ENCODE measurements at regions not wholly inside any gene's neighbourhood (a gene's known extent, or its start where the extent isn't known, plus 50 kb on each side); places are given as distances from the start of the nearest gene placed in this dataset.
A peak's percentile ranks its signal among the peaks of the same experiment; 100 is the strongest.

DNA sequence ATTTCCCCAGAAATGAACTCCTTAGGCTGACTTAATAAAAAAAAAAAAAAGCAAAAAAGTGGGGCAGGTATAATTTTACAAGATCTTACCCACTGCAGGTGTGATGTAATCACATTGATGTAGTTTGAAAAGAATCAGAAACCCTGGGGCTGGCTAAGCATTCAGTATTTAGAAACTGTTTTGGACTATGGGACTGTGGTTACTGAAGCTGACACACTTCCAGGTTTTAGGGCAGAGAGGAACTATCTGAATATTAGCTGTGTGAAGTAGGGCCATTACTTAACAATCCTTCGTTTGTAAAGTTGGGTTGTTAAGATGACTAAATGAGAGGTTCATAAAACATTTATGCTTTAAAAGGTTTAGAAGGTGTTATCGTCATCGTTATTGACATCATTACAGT lies 165.3 kb downstream of the FASLG start:
- Histone ChIP-seq H3K4me1 (ENCODE audit: control insufficient read depth in 1 of 2, insufficient read depth in 2 of 2, low read length in 2 of 2) (peaks cover 10 to 41% of the 10 kb centered on the region in 2 experiments), H3K36me3 (ENCODE audit: control insufficient read depth in 1 of 2, insufficient read depth in 2 of 2, low read length in 2 of 2) (no peaks in the 10 kb centered on the region), H3K27me3 (ENCODE audit: insufficient read depth, low read length) (no peaks in the 10 kb centered on the region), H3K79me2 (ENCODE audit: insufficient read depth, low read length) (no peaks in the 10 kb centered on the region), H4K20me1 (ENCODE audit: insufficient read depth) (no peaks in the 10 kb centered on the region), H3K4me2 (ENCODE audit: low read length) (no peak overlapping the region), H2AFZ (ENCODE audit: low read depth, low read length, poor library complexity, severe bottlenecking) (no peak overlapping the region), H3K27ac (ENCODE audit: low read depth, low read length) (no peak overlapping the region), H3K9me3 (ENCODE audit: control insufficient read depth in 1 of 2, insufficient read depth in 1 of 2, low read depth in 1 of 2, low read length in 2 of 2) (no peaks in the 10 kb centered on the region), H3K9ac (ENCODE audit: low read length) (no peak overlapping the region), H3K4me3 (replicated peaks in 1 of 2; ENCODE audit: low read depth in 1 of 2, low read length in 2 of 2) (no peak overlapping the region), H3K9me2 (ENCODE audit: insufficient read depth) (no peaks in the 10 kb centered on the region)
- ChIA-PET CTCF (no interaction called here), POLR2A (no interaction called here), RAD21 (ENCODE audit: low non-redundant PET in 1 of 2, low total read pairs in 2 of 2, uncharacterized antibody in 2 of 2, unreplicated experiment in 2 of 2) (no interaction called here)
- no TSS peak for BruUV-seq (replicated peaks)
- no peak for ATAC-seq
- intact Hi-C loops (cut with micrococcal nuclease), result loop anchor here (2.0 kb wide), 1 partner anchor 79 kb away; no protein-coding TSS in a partner anchor
- TF ChIP-seq, protein P1, sequence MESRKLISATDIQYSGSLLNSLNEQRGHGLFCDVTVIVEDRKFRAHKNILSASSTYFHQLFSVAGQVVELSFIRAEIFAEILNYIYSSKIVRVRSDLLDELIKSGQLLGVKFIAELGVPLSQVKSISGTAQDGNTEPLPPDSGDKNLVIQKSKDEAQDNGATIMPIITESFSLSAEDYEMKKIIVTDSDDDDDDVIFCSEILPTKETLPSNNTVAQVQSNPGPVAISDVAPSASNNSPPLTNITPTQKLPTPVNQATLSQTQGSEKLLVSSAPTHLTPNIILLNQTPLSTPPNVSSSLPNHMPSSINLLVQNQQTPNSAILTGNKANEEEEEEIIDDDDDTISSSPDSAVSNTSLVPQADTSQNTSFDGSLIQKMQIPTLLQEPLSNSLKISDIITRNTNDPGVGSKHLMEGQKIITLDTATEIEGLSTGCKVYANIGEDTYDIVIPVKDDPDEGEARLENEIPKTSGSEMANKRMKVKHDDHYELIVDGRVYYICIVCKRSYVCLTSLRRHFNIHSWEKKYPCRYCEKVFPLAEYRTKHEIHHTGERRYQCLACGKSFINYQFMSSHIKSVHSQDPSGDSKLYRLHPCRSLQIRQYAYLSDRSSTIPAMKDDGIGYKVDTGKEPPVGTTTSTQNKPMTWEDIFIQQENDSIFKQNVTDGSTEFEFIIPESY (IDR thresholded peaks at IDR 0.05; ENCODE audit: extremely low read depth, insufficient replicate concordance, low read length), result no peak
- no peak for TF ChIP-seq POLR2A (IDR thresholded peaks at IDR 0.05; ENCODE audit: borderline replicate concordance, extremely low read depth, insufficient read depth, insufficient read length)
- TF ChIP-seq, protein P2, sequence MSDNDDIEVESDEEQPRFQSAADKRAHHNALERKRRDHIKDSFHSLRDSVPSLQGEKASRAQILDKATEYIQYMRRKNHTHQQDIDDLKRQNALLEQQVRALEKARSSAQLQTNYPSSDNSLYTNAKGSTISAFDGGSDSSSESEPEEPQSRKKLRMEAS (IDR thresholded peaks at IDR 0.05), result no peak
- TF ChIP-seq SP1 (IDR thresholded peaks at IDR 0.05; ENCODE audit: low read depth), result no peak
- TF ChIP-seq FOSL1 (IDR thresholded peaks at IDR 0.05; ENCODE audit: low read depth), result no peak
- TF ChIP-seq ZFX (IDR thresholded peaks at IDR 0.05), result no peak
- no peak for DNase-seq (ENCODE audit: low read depth, low spot score)

DNA sequence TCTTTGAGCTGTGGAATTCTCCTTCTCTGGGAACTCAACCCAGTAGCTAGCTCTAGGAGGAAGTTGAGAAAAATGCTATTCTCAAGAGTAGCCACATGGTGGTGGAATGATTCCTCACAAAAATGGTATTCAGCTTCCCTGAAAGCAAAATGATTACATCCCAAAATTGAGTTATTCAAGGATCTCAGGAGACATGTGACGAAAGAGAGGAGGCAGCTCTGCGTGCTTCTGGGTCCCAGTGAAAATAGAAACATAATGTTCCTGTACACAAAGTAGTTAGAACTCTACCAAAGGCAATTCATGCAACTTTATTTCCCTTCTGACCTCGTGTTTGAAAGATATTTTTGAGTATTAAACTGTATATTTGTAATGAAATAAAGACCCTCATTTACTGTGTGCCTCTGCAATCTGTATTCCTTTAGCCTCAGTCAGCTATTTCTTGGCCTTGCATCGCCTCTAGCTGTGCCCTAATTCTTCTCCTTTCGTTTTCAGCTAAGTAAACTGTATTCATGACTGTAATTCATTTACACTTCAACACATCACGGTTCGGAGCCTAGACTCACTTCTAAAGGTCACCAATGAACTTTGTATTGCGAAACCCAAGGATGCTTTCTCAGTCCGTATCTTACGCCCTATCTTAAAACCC lies 167.3 kb downstream of the FASLG start:
- POLR2A ChIA-PET, result interaction anchor here (0.6 to 1.5 kb wide), 2 partner anchors 70 to 377 kb away, joined by 3 read pairs; no protein-coding TSS in a partner anchor
- Histone ChIP-seq H3K27ac (ENCODE audit: low read depth, low read length) (peak overlapping the region; percentile 48; the same call in 1 of the 2 replicates), H3K4me2 (ENCODE audit: low read length) (no peak overlapping the region), H3K36me3 (ENCODE audit: control insufficient read depth in 1 of 2, insufficient read depth in 2 of 2, low read length in 2 of 2) (0 out of 4 replicates have a peak, but pooled peaks cover 0 to 4% of the 10 kb centered on the region in 2 experiments), H3K9me3 (ENCODE audit: control insufficient read depth in 1 of 2, insufficient read depth in 1 of 2, low read depth in 1 of 2, low read length in 2 of 2) (no peaks in the 10 kb centered on the region), H3K9me2 (ENCODE audit: insufficient read depth) (no peaks in the 10 kb centered on the region), H4K20me1 (ENCODE audit: insufficient read depth) (no peaks in the 10 kb centered on the region), H3K79me2 (ENCODE audit: insufficient read depth, low read length) (no peaks in the 10 kb centered on the region), H3K4me1 (ENCODE audit: control insufficient read depth in 1 of 2, insufficient read depth in 2 of 2, low read length in 2 of 2) (peaks cover 10 to 41% of the 10 kb centered on the region in 2 experiments), H3K27me3 (ENCODE audit: insufficient read depth, low read length) (no peaks in the 10 kb centered on the region), H3K9ac (ENCODE audit: low read length) (no peak overlapping the region), H3K4me3 (replicated peaks in 1 of 2; ENCODE audit: low read depth in 1 of 2, low read length in 2 of 2) (no peak overlapping the region), H2AFZ (ENCODE audit: low read depth, low read length, poor library complexity, severe bottlenecking) (no peak overlapping the region)
- CTCF ChIA-PET, result interaction anchor here (0.6 to 2.9 kb wide), 18 partner anchors 10 to 658 kb away, joined by 3 to 115 read pairs (median 4); no protein-coding TSS in a partner anchor
- ATAC-seq (peak; percentile 85), DNase-seq (ENCODE audit: low read depth, low spot score) (peak; percentile 61)
- BruUV-seq (replicated peaks), result no TSS peak
- peak; percentile 95 for TF ChIP-seq RAD21 (IDR thresholded peaks at IDR 0.05; ENCODE audit: low read depth)
- TF ChIP-seq, protein P3, sequence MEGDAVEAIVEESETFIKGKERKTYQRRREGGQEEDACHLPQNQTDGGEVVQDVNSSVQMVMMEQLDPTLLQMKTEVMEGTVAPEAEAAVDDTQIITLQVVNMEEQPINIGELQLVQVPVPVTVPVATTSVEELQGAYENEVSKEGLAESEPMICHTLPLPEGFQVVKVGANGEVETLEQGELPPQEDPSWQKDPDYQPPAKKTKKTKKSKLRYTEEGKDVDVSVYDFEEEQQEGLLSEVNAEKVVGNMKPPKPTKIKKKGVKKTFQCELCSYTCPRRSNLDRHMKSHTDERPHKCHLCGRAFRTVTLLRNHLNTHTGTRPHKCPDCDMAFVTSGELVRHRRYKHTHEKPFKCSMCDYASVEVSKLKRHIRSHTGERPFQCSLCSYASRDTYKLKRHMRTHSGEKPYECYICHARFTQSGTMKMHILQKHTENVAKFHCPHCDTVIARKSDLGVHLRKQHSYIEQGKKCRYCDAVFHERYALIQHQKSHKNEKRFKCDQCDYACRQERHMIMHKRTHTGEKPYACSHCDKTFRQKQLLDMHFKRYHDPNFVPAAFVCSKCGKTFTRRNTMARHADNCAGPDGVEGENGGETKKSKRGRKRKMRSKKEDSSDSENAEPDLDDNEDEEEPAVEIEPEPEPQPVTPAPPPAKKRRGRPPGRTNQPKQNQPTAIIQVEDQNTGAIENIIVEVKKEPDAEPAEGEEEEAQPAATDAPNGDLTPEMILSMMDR (IDR thresholded peaks at IDR 0.05 in 2 of 3, conservative IDR thresholded peaks at IDR 0.05 in 1 of 3; ENCODE audit: borderline replicate concordance in 1 of 3, insufficient read depth in 1 of 3, low read depth in 2 of 3, low read length in 2 of 3), result peak; percentile 40 to 80 (median 66); a peak in 5 of 6 replicates
- TF ChIP-seq POLR2A (IDR thresholded peaks at IDR 0.05; ENCODE audit: borderline replicate concordance, extremely low read depth, insufficient read depth, insufficient read length), result no peak
- no peak for TF ChIP-seq FOSL1 (IDR thresholded peaks at IDR 0.05; ENCODE audit: low read depth)
- TF ChIP-seq CBX3 (IDR thresholded peaks at IDR 0.05; ENCODE audit: low read depth), result peak; percentile 53; the same call in 1 of the 2 replicates
- peak; percentile 75 for TF ChIP-seq CEBPB (IDR thresholded peaks at IDR 0.05; ENCODE audit: low read depth)
- intact Hi-C loops (cut with micrococcal nuclease), result loop anchor here (1.0 kb wide), 1 partner anchor 376 kb away; no protein-coding TSS in a partner anchor
- RAD21 ChIA-PET (ENCODE audit: low non-redundant PET in 1 of 2, low total read pairs in 2 of 2, uncharacterized antibody in 2 of 2, unreplicated experiment in 2 of 2), result interaction anchor here (0.8 to 2.3 kb wide), 5 partner anchors 11 to 380 kb away, joined by 3 to 22 read pairs (median 4); no protein-coding TSS in a partner anchor
